ENCODE measurements at regions not wholly inside any gene's neighbourhood (a gene's known extent, or its start where the extent isn't known, plus 50 kb on each side); places are given as distances from the start of the nearest gene placed in this dataset.

GRCh38 chr4:126593626-126594025, 1039.1 kb upstream of the INTU start:
- no peak for TF ChIP-seq PATZ1 (CRISPR knock-in tag; IDR thresholded peaks at IDR 0.05)
- no peak for TF ChIP-seq MAX (IDR thresholded peaks at IDR 0.05)
- no peak for TF ChIP-seq FOXC1 (CRISPR knock-in tag; IDR thresholded peaks at IDR 0.05; ENCODE audit: borderline replicate concordance)
- no peak for TF ChIP-seq CEBPB (IDR thresholded peaks at IDR 0.05; ENCODE audit: borderline replicate concordance, low read depth, low read length)
- no peak for TF ChIP-seq CTCF (CRISPR knock-in tag; IDR thresholded peaks at IDR 0.05)
- TF ChIP-seq MTA3 (CRISPR knock-in tag; IDR thresholded peaks at IDR 0.05) = no peak
- no peak for TF ChIP-seq U2AF1 (optimal IDR thresholded peaks at IDR 0.05; ENCODE audit: low read depth, low read length)
- TF ChIP-seq SIN3B (IDR thresholded peaks at IDR 0.05; ENCODE audit: low read length) = no peak
- TF ChIP-seq ZNF501 (CRISPR knock-in tag; IDR thresholded peaks at IDR 0.05) = no peak
- TF ChIP-seq SRF (IDR thresholded peaks at IDR 0.05; ENCODE audit: low read depth, low read length) = no peak
- TF ChIP-seq KIAA2018 (CRISPR knock-in tag; IDR thresholded peaks at IDR 0.05; ENCODE audit: borderline replicate concordance) = no peak
- TF ChIP-seq YY1 (IDR thresholded peaks at IDR 0.05; ENCODE audit: insufficient read depth, insufficient replicate concordance, low read depth, low read length) = no peak
- TF ChIP-seq MZF1 (CRISPR knock-in tag; IDR thresholded peaks at IDR 0.05; ENCODE audit: borderline replicate concordance) = no peak
